HG02588 (cell line): ENCODE measurements at regions not wholly inside any gene's neighbourhood (a gene's known extent, or its start where the extent isn't known, plus 50 kb on each side); places are given as distances from the start of the nearest gene placed in this dataset.
"Not testable (repeated sequence)": the region's sequence is repeated elsewhere in the genome, so short reads cannot be mapped to it uniquely, and the experiment has no call there.

ENCODE experiments used
- ATAC-seq: cut with Tn5 transposase; IDR thresholded peaks from one replicate; pipeline ENCODE4 v1.9.1; 2021; ENCODE audit warnings: mild to moderate bottlenecking, moderate library complexity; ENCODE audit not compliant: unreplicated experiment

DNA sequence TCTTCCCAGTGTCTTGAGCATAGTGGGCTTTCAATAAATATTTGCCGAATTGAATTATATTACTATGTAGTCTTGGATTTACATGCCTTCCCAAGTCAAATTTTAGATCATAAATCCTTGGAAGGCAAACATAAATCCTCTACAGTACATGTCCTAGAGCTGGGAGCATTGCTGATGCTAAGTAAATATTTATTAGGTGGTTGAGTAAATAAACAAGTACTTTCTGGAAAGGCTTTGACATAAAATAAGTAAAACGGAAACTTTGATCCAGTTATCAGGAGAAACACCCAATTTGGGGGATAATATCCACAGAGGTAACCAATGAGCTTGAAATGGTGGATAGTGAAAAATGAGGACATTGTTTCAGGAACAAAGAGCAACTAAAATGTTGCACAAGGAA lies 162.8 kb upstream of the SVIL start:
- no peak for ATAC-seq

GRCh38 chr10:29795850-29796249 lies 161.1 kb upstream of the SVIL start:
- no peak for ATAC-seq

GRCh38 chr10:29794776-29795611 lies 160.2 kb upstream of the SVIL start:
- ATAC-seq: no peak

DNA sequence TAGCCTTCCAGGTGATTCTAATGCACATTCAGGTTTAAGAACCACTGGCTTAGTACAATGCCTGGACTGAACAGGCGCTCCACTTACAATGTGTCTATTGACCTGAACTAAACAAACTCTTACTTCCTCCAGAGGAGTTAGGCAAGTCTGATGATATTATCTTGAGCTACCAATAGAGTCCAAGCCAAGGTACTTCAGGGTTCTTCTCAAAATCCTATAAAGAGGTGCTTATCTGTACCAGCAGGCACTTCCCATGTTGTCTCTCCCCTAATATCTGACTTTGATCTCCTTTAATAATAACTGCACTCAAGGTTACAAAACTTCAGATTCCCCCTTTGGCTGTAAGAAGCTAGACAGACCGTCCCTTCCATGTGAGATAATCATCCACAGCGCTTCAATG lies 157.0 kb upstream of the SVIL start:
- ATAC-seq: no peak

DNA sequence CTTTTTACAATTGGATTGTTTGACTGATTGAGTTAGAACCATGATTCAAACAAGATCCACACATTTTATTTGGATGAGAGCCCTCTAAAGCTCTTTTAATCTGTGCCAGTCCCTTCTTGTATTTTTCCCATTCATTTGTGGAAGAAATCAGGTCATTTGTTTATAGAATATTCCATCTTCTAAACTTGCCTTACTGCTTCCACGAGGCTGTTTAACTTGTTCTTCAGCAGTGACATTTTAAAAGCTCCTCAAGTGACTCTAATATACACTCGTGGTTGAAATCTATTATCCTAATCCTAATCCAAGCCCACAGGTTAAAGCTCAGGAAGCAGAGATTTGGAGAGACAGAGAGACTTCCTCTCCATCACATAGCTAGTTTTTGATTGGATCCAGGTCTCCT lies 155.4 kb upstream of the SVIL start:
- no peak for ATAC-seq

DNA sequence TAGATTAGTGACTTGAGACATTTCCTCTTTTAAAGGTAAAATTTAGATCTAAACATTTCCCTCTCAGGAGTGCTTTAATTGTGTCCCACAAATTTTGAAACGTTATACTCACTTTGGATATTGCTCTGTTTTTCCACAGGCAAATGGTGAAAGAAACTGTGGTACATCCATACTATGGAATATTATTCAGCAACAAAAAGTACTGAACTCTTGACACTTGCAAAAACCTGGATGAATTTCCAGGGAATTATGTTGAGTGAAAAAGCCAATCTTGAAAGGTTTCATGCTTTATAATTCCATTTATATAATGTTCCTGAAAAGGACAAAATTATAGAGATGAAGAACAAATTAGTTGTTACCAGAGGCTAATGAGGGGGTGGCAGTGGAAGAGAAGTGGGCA lies 153.3 kb upstream of the SVIL start:
- ATAC-seq: no peak

DNA sequence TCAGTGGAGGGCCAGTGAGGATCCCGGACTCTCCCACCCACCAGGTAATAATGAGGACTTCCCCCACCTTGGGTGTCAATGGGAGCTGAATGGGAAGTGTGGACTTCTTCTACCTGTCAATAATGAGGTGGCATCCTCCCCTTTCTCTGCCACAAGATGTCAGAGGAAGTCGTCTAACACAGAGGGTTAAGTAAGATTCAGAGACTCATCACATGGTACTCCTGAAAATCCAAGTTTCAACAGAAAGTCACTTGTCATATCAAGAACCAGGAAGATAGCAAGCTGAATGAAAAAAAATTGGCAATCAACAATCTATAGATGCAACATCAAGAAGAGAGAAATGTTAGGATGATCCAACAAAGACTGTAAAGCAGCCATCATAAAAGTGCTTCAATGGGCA lies 150.9 kb upstream of the SVIL start:
- no peak for ATAC-seq

- ATAC-seq: no peak
Observed at GRCh38 chr10:29784175-29784773, 149.5 kb upstream of the SVIL start.

- peak; percentile 65 for ATAC-seq
Observed at GRCh38 chr10:29783201-29783947, 148.6 kb upstream of the SVIL start.

DNA sequence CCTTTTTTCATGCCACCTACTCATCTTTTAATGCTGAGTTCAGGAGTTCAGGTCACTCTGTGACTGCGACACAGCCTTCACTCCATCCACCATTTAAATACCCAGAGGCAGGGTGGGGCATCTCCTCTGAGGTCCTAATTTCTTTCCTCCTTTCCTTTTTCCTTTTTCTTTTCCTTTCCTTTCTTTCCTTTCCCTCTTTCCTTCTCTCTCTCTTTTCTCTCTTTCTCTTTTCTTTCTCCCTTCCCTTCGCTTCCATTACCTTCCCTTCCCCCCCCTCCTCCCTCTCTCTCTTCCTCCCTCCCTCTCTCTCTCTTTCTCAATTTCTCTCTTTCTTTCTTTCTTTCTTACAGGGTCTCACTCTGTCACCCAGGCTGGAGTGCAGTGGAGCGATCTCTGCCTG lies 145.9 kb upstream of the SVIL start:
- ATAC-seq: no peak

DNA sequence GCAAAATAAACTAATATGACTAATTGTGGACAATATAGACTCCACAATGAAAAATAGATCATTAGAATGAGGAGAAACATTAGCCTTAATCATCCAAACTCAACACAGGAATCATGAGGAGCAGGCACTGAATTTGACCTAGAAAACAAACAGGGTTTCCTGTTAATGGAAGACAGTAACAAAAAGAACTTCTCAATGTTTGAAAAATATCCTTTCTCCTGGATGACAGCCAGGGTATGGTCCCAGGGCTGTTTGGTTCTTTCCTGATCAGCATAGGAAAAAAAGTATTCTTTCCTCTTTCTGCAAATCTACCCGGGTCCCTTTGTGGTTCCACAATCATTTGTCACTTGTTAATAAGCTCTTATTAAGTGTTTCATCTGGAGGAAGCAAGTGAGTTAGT lies 145.3 kb upstream of the SVIL start:
- ATAC-seq: no peak

DNA sequence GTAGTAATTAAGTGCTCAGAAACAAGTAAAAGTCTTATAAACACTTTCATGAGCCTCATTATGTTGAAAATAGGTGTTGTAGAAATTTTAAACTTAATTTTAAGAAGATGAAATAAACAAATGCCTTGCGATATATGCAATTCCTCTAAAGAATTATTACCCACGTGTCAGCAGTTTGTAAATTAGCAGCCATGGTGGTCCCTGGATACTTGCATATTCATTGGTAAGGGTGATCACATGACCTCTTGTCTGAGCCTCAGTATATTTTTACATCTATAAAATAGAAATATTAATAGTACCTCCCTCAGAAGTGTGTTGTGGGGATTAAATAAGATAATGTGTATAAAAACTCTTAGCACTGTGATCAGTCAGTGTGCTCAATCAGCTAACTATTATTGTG lies 141.5 kb upstream of the SVIL start:
- no peak for ATAC-seq

GRCh38 chr10:29774475-29774874 lies 139.7 kb upstream of the SVIL start:
- no peak for ATAC-seq

- ATAC-seq: no peak
Observed at GRCh38 chr10:29773675-29774091, 138.9 kb upstream of the SVIL start.

DNA sequence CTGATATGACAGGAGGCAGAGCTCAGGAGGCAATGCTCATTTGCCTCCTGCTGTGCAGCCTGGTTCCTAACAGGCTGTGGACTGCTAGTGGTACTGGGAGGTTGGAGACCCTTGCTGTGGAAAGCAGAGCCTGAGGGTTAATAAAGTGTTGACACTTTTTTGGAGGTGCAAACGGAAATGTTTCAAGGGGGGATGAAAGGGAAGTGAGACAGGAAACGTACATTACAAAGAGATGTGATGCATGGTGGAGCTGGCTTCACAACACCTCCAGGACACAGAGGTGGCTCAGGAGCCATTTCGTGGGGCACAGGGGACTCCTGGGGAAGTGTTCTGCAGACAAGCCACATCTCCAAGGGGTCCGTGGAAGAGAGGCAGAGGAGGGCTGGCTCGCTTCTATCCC lies 137.6 kb upstream of the SVIL start:
- no peak for ATAC-seq

- no peak for ATAC-seq
Observed at GRCh38 chr10:29771376-29771775, 136.6 kb upstream of the SVIL start.

DNA sequence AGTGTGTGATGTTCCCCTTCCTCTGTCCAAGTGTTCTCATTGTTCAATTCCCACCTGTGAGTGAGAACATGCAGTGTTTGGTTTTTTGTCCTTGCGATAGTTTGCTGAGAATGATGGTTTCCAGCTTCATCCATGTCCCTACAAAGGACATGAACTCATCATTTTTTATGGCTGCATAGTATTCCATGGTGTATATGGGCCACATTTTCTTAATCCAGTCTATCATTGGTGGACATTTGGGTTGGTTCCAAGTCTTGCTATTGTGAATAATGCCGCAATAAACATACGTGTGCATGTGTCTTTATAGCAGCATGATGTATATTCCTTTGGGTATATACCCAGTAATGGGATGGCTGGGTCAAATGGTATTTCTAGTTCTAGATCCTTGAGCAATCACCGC lies 134.5 kb upstream of the SVIL start:
- ATAC-seq: not testable (repeated sequence)

DNA sequence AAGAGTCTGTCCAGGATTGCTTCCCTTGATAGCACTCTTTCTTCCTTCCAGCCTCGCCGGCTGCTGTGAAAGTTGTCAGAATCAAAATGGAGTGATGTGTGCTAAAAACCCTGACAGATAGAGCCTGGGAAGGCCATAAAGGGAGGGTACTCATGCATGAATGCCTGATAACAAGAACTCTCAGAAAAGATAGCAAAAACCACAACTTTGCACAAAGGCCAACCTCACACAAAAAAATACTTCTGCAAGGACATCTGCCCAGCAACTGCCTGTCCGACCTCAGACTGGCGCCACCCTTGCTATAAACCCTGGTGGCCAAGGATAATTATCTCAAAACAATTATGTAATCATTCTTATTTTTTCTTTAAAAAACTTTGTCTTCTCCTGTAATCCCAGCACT lies 133.2 kb upstream of the SVIL start:
- no peak for ATAC-seq

GRCh38 chr10:29766753-29767152 lies 132.0 kb upstream of the SVIL start:
- no peak for ATAC-seq

DNA sequence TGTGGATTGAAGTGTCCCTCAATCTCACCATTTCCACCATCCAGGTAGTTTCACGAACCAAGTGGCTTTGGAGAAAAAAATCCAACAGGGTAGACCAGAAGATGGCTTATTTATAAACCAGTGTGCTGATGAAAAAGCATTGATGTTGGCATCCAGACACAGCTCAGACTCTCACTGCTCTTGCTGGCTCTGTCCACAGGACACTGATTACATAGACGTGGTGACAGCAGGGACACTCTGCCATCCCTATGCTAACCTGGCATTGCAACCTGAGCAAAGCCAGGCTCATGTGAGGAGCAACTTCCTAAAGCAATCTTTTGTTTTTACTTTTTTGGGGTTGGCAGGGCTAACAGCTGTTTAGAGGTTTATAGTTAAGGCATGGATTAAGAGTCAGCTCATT lies 130.6 kb upstream of the SVIL start:
- ATAC-seq: no peak

- ATAC-seq: no peak
Observed at GRCh38 chr10:29763396-29763795, 128.6 kb upstream of the SVIL start.

- no peak for ATAC-seq
Observed at GRCh38 chr10:29761916-29762315, 127.1 kb upstream of the SVIL start.
